SK-N-SH (cell line): ENCODE measurements at regions not wholly inside any gene's neighbourhood (a gene's known extent, or its start where the extent isn't known, plus 50 kb on each side); places are given as distances from the start of the nearest gene placed in this dataset.

ENCODE experiments used
- CTCF ChIA-PET: fragments of 300-600, 350-600 bp; formaldehyde crosslinking; extraction: SDS; loops from one replicate; lab custom pipeline; 2021; lab: Yijun Ruan, JAX
- POLR2A ChIA-PET: fragments of 350-600 bp; sonication (Branson Sonifier 250); formaldehyde crosslinking; extraction: SDS; loops from one replicate; lab custom pipeline; 2020; ENCODE audit warnings: antibody characterized with exemption, inconsistent platforms; lab: Yijun Ruan, JAX
- DNase-seq: peaks from one replicate; pipeline ENCODE4 v3.0.0; 2012
- H2AFZ ChIP-seq: fragments of 200-600 bp; sonication (generic); 2 replicates; pipeline ENCODE4 v1.8.1; 2016; ENCODE audit warnings: antibody characterized with exemption, mild to moderate bottlenecking, low read depth
- H3F3A ChIP-seq: fragments of 200-600 bp; sonication (generic); replicated peaks from 2 replicates; pipeline ENCODE3; 2016; ENCODE audit warnings: antibody characterized with exemption, mild to moderate bottlenecking; ENCODE audit not compliant: insufficient read depth
- H3K27ac ChIP-seq, 2 experiments: fragments of 200-500 bp in 1 of 2; fragments of 200-600 bp in 1 of 2; sonication (Bioruptor generic) in 1 of 2; sonication (generic), shearing (Covaris generic) in 1 of 2; 2 replicates each; pipeline versions ENCODE4 v1.5.1 to v1.6.1; 2014 to 2016; ENCODE audit warnings: low read depth in 2 of 2, inconsistent platforms in 1 of 2, low read length in 1 of 2, mild to moderate bottlenecking in 1 of 2, mixed read lengths in 1 of 2
- H3K27me3 ChIP-seq: fragments of 200-600 bp; sonication (generic), shearing (Covaris generic); 2 replicates; pipeline ENCODE4 v1.6.1; 2016; ENCODE audit warnings: mixed run types; ENCODE audit not compliant: insufficient read depth
- H3K36me3 ChIP-seq, 2 experiments: fragments of 200-500 bp in 1 of 2; fragments of 200-600 bp in 1 of 2; sonication (Bioruptor generic) in 1 of 2; sonication (generic) in 1 of 2; replicated peaks in 1 of 2; 2 replicates each; pipeline versions ENCODE3 to v1.5.1; 2014 to 2016; ENCODE audit warnings: low read length in 1 of 2, mild to moderate bottlenecking in 1 of 2; ENCODE audit not compliant: insufficient read depth in 2 of 2, control insufficient read depth in 1 of 2
- H3K4me1 ChIP-seq, 2 experiments: fragments of 200-500 bp in 1 of 2; fragments of 200-600 bp in 1 of 2; sonication (Bioruptor generic) in 1 of 2; sonication (generic), shearing (Covaris generic) in 1 of 2; 2 replicates each; pipeline versions ENCODE4 v1.5.1 to v1.6.1; 2014 to 2016; ENCODE audit warnings: low read depth in 1 of 2, low read length in 1 of 2, mixed run types in 1 of 2; ENCODE audit not compliant: insufficient read depth in 2 of 2, control insufficient read depth in 1 of 2
- H3K4me2 ChIP-seq: fragments of 200-600 bp; sonication (generic), shearing (Covaris generic); 2 replicates; pipeline ENCODE4 v1.6.1; 2017; ENCODE audit warnings: mixed run types
- H3K4me3 ChIP-seq, 2 experiments: fragments of 200-500 bp in 1 of 2; fragments of 200-600 bp in 1 of 2; sonication (Bioruptor generic) in 1 of 2; sonication (generic), shearing (Covaris generic) in 1 of 2; 2 replicates each; pipeline versions ENCODE4 v1.5.1 to v1.8.1; 2014 to 2016; ENCODE audit warnings: low read depth in 2 of 2, inconsistent platforms in 1 of 2, low read length in 1 of 2, mild to moderate bottlenecking in 1 of 2, mixed read lengths in 1 of 2, moderate library complexity in 1 of 2
- H3K79me2 ChIP-seq: fragments of 200-600 bp; sonication (generic); 2 replicates; pipeline ENCODE4 v1.8.1; 2017; ENCODE audit warnings: mild to moderate bottlenecking; ENCODE audit not compliant: insufficient read depth
- H3K9ac ChIP-seq: fragments of 200-600 bp; sonication (generic); 2 replicates; pipeline ENCODE4 v1.6.1; 2017; ENCODE audit warnings: mixed run types
- H3K9me2 ChIP-seq: fragments of 200-600 bp; sonication (generic); 2 replicates; pipeline ENCODE4 v1.6.1; 2017; ENCODE audit warnings: mixed run types
- H3K9me3 ChIP-seq: fragments of 200-600 bp; sonication (generic); 2 replicates; pipeline ENCODE4 v1.6.1; 2017; ENCODE audit warnings: mixed run types, mild to moderate bottlenecking, moderate library complexity
- H4K20me1 ChIP-seq: fragments of 200-600 bp; sonication (generic); 2 replicates; pipeline ENCODE4 v1.6.1; 2017; ENCODE audit warnings: mild to moderate bottlenecking, mixed run types; ENCODE audit not compliant: insufficient read depth
- ELF1 ChIP-seq: IDR thresholded peaks from 2 replicates; pipeline ENCODE4 v1.4.0; 2012
- EP300 ChIP-seq, 2 experiments: IDR thresholded peaks; 2 replicates each; pipeline versions ENCODE4 v1.4.0 to v1.6.1; 2012; ENCODE audit warnings: borderline replicate concordance in 1 of 2, low read depth in 1 of 2, low read length in 1 of 2
- FOSL2 ChIP-seq: IDR thresholded peaks from 2 replicates; pipeline ENCODE4 v1.4.0; 2012; ENCODE audit warnings: low read depth, mild to moderate bottlenecking, moderate library complexity, borderline replicate concordance
- FOXJ3 ChIP-seq: sonication (generic); formaldehyde crosslinking; IDR thresholded peaks from 2 replicates; pipeline ENCODE4 v1.5.1; 2020; ENCODE audit warnings: mild to moderate bottlenecking, missing genetic modification reagents
- FOXM1 ChIP-seq: IDR thresholded peaks from 2 replicates; pipeline ENCODE4 v1.4.0; 2012; ENCODE audit warnings: low read depth, mild to moderate bottlenecking
- JUND ChIP-seq: IDR thresholded peaks from 2 replicates; pipeline ENCODE4 v1.4.0; 2012
- NFIC ChIP-seq: IDR thresholded peaks from 2 replicates; pipeline ENCODE4 v1.4.0; 2012; ENCODE audit warnings: borderline replicate concordance
- NRF1 ChIP-seq: IDR thresholded peaks from 2 replicates; pipeline ENCODE4 v1.6.1; 2012; ENCODE audit warnings: low read depth, mild to moderate bottlenecking, low read length
- POLR2AphosphoS5 ChIP-seq: IDR thresholded peaks from 2 replicates; pipeline ENCODE4 v1.6.1; 2012; ENCODE audit warnings: low read depth, low read length
- RAD21 ChIP-seq: IDR thresholded peaks from 2 replicates; pipeline ENCODE4 v1.6.1; 2012; ENCODE audit warnings: mild to moderate bottlenecking, low read length
- RCOR1 ChIP-seq: fragments of 150-350 bp; IDR thresholded peaks from 2 replicates; pipeline ENCODE4 v1.6.1; 2017; ENCODE audit warnings: antibody characterized with exemption, low read length
- RXRA ChIP-seq: IDR thresholded peaks from 2 replicates; pipeline ENCODE4 v1.4.0; 2012; ENCODE audit warnings: low read depth, mild to moderate bottlenecking, borderline replicate concordance
- SMC3 ChIP-seq: IDR thresholded peaks from 2 replicates; pipeline ENCODE4 v1.6.1; 2012; ENCODE audit warnings: low read depth, low read length, improper control_type of control experiment
- TCF12 ChIP-seq: IDR thresholded peaks from 2 replicates; pipeline ENCODE4 v1.4.0; 2012
- TEAD4 ChIP-seq: IDR thresholded peaks from 2 replicates; pipeline ENCODE4 v1.4.0; 2012; ENCODE audit warnings: mild to moderate bottlenecking, borderline replicate concordance; ENCODE audit not compliant: insufficient read depth
- USF2 ChIP-seq: fragments of 150-350 bp; IDR thresholded peaks from 2 replicates; pipeline ENCODE4 v1.6.1; 2017; ENCODE audit warnings: antibody characterized with exemption, low read length, low read depth, borderline replicate concordance
- YY1 ChIP-seq: IDR thresholded peaks from 2 replicates; pipeline ENCODE4 v1.4.0; 2012; ENCODE audit warnings: low read depth, mild to moderate bottlenecking
- ZBTB33 ChIP-seq: IDR thresholded peaks from 2 replicates; pipeline ENCODE4 v1.4.0; 2012; ENCODE audit warnings: low read depth, borderline replicate concordance
- WGBS: methylation state at CpG from one replicate; pipeline ENCODE4 v1.1.6; 2017; ENCODE audit warnings: low lambda C conversion rate; 5-methylcytosine and 5-hydroxymethylcytosine counted together
- TF ChIP-seq, protein P1 (sequence below): IDR thresholded peaks from 2 replicates; pipeline ENCODE4 v1.4.0; 2012; ENCODE audit warnings: low read depth, borderline replicate concordance
- TF ChIP-seq, protein P2 (sequence below): IDR thresholded peaks from 2 replicates; pipeline ENCODE4 v1.4.0; 2012; ENCODE audit warnings: low read depth
- TF ChIP-seq, protein P3 (sequence below): IDR thresholded peaks from 2 replicates; pipeline ENCODE4; 2012

DNA sequence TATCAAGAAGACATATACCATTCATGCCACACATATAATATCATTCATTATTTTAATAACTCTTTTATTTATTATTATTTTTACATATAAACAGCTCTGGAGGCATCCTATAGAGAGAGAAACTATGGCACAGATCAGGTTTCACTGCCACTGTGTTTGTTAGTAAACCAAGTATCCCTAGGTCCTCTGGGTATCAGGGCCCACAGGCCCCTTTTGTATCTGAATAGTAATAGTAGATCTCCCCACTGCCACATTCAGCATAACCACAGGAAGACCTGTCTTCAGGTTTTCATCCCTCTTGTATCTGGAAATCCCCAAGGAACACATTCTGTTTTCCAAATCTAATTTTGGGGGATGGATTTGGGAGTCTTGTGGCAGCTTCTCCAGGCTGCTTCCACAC lies 94.0 kb downstream of the SPATA31D1 start (continued):
- TF ChIP-seq FOXM1, result no peak
- no peak for TF ChIP-seq NFIC
- TF ChIP-seq, protein P1, sequence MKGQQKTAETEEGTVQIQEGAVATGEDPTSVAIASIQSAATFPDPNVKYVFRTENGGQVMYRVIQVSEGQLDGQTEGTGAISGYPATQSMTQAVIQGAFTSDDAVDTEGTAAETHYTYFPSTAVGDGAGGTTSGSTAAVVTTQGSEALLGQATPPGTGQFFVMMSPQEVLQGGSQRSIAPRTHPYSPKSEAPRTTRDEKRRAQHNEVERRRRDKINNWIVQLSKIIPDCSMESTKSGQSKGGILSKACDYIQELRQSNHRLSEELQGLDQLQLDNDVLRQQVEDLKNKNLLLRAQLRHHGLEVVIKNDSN, result no peak
- TF ChIP-seq ELF1, result no peak
- no peak for TF ChIP-seq RCOR1
- no peak for TF ChIP-seq JUND
- no peak for TF ChIP-seq FOSL2
- TF ChIP-seq RXRA, result no peak
- TF ChIP-seq YY1, result no peak
- no peak for TF ChIP-seq SMC3
- TF ChIP-seq EP300 (IDR thresholded peaks at IDR 0.05; ENCODE audit: borderline replicate concordance in 1 of 2, low read depth in 1 of 2, low read length in 1 of 2), result no peak
- TF ChIP-seq, all 33 proteins: peak for 0

DNA sequence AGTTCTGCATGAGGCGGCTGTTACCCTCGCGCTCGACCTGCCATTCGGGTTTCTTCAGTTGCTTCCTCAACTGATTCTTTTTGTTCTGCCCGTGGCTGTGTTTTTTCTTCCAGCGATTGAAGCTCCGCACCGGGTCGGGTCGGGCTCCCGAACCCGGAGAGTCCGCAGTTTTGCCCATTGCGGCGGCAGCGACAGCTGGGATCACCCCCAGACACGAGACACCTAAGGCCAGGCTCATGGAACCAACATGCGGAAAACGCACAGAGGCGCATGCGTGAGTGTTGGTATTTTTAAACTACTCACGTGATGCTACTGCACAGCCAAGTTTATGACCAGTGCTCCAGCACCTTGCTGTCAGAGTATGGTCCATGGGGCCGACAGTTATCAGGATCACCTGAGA lies 100.0 kb downstream of the SPATA31D1 start:
- no peak overlapping the region for H2AFZ ChIP-seq
- H3K36me3 ChIP-seq, result no peaks in the 10 kb centered on the region
- H4K20me1 ChIP-seq, result no peaks in the 10 kb centered on the region
- no peaks in the 10 kb centered on the region for H3K9me3 ChIP-seq
- H3F3A ChIP-seq, result no peaks in the 10 kb centered on the region
- TF ChIP-seq RAD21, result no peak
- TF ChIP-seq EP300 (IDR thresholded peaks at IDR 0.05; ENCODE audit: borderline replicate concordance in 1 of 2, low read depth in 1 of 2, low read length in 1 of 2), result no peak
- no peak for TF ChIP-seq TCF12
- TF ChIP-seq, protein P2, sequence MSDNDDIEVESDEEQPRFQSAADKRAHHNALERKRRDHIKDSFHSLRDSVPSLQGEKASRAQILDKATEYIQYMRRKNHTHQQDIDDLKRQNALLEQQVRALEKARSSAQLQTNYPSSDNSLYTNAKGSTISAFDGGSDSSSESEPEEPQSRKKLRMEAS, result no peak
- TF ChIP-seq JUND, result no peak
- TF ChIP-seq NRF1, result no peak
- no peak for TF ChIP-seq ZBTB33
- no peak for TF ChIP-seq TEAD4
- TF ChIP-seq FOXJ3 (CRISPR knock-in tag), result no peak
- TF ChIP-seq, protein P3, sequence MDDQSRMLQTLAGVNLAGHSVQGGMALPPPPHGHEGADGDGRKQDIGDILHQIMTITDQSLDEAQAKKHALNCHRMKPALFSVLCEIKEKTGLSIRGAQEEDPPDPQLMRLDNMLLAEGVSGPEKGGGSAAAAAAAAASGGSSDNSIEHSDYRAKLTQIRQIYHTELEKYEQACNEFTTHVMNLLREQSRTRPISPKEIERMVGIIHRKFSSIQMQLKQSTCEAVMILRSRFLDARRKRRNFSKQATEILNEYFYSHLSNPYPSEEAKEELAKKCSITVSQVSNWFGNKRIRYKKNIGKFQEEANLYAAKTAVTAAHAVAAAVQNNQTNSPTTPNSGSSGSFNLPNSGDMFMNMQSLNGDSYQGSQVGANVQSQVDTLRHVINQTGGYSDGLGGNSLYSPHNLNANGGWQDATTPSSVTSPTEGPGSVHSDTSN, result no peak
- TF ChIP-seq USF2, result no peak
- TF ChIP-seq POLR2AphosphoS5, result no peak
- TF ChIP-seq, all 33 proteins: peak for 0
- Histone ChIP-seq H3K9ac (no peak overlapping the region), H3K27ac (no peak overlapping the region), H3K4me2 (no peak overlapping the region), H3K27me3 (no peaks in the 10 kb centered on the region), H3K4me1 (no peaks in the 10 kb centered on the region), H3K79me2 (no peaks in the 10 kb centered on the region), H3K4me3 (no peak overlapping the region), H3K9me2 (no peaks in the 10 kb centered on the region)
- 86% methylated on average over 24 of the region's 24 CpGs for WGBS
- CTCF ChIA-PET, result no interaction called here
- no peak for DNase-seq
- POLR2A ChIA-PET, result no interaction called here
